ENCODE measurements at regions not wholly inside any gene's neighbourhood (a gene's known extent, or its start where the extent isn't known, plus 50 kb on each side); places are given as distances from the start of the nearest gene placed in this dataset.

GRCh38 chr4:11511321-11511720 lies 82.6 kb upstream of the HS3ST1 start:
- no peak for TF ChIP-seq CTCF (IDR thresholded peaks at IDR 0.05; ENCODE audit: low read depth, low read length)
- no peak overlapping the region for H3K4me3 ChIP-seq (replicated peaks in 1 of 2; ENCODE audit: low read depth in 2 of 2, low read length in 2 of 2)
- DNase-seq (ENCODE audit: low read depth in 2 of 2) = no peak

GRCh38 chr4:11507920-11508319 lies 79.2 kb upstream of the HS3ST1 start:
- TF ChIP-seq CTCF (IDR thresholded peaks at IDR 0.05; ENCODE audit: low read depth, low read length) = no peak
- no peak overlapping the region for H3K4me3 ChIP-seq (replicated peaks in 1 of 2; ENCODE audit: low read depth in 2 of 2, low read length in 2 of 2)

GRCh38 chr4:11506194-11506593 lies 77.5 kb upstream of the HS3ST1 start:
- no peak for TF ChIP-seq CTCF (IDR thresholded peaks at IDR 0.05; ENCODE audit: low read depth, low read length)
- DNase-seq (ENCODE audit: low read depth in 2 of 2) = no peak
- H3K4me3 ChIP-seq (replicated peaks in 1 of 2; ENCODE audit: low read depth in 2 of 2, low read length in 2 of 2) = no peak overlapping the region

More at GRCh38 chr4:11507920-11508319, 79.2 kb upstream of the HS3ST1 start:
- peak in 1 of 2 donors; percentile 22 for DNase-seq (ENCODE audit: low read depth in 2 of 2)

- H3K4me3 ChIP-seq (replicated peaks in 1 of 2; ENCODE audit: low read depth in 2 of 2, low read length in 2 of 2) = no peak overlapping the region
- no peak for TF ChIP-seq CTCF (IDR thresholded peaks at IDR 0.05; ENCODE audit: low read depth, low read length)
- peak; percentile 21 to 70 for DNase-seq (ENCODE audit: low read depth in 2 of 2)
Measured at GRCh38 chr4:11505221-11505971, 76.7 kb upstream of the HS3ST1 start.

- DNase-seq (ENCODE audit: low read depth in 2 of 2) = no peak
- no peak for TF ChIP-seq CTCF (IDR thresholded peaks at IDR 0.05; ENCODE audit: low read depth, low read length)
- H3K4me3 ChIP-seq (replicated peaks in 1 of 2; ENCODE audit: low read depth in 2 of 2, low read length in 2 of 2) = no peak overlapping the region
Measured at GRCh38 chr4:11503166-11503565, 74.5 kb upstream of the HS3ST1 start.

GRCh38 chr4:11497972-11498371 lies 69.3 kb upstream of the HS3ST1 start:
- DNase-seq (ENCODE audit: low read depth in 2 of 2) = peak in 1 of 2 donors; percentile 49
- no peak for TF ChIP-seq CTCF (IDR thresholded peaks at IDR 0.05; ENCODE audit: low read depth, low read length)
- H3K4me3 ChIP-seq (replicated peaks in 1 of 2; ENCODE audit: low read depth in 2 of 2, low read length in 2 of 2) = no peak overlapping the region

Measured in cardiac fibroblast (primary cell).